ENCODE measurements at regions not wholly inside any gene's neighbourhood (a gene's known extent, or its start where the extent isn't known, plus 50 kb on each side); places are given as distances from the start of the nearest gene placed in this dataset.
"Not testable (repeated sequence)": the region's sequence is repeated elsewhere in the genome, so short reads cannot be mapped to it uniquely, and the experiment has no call there.

DNA sequence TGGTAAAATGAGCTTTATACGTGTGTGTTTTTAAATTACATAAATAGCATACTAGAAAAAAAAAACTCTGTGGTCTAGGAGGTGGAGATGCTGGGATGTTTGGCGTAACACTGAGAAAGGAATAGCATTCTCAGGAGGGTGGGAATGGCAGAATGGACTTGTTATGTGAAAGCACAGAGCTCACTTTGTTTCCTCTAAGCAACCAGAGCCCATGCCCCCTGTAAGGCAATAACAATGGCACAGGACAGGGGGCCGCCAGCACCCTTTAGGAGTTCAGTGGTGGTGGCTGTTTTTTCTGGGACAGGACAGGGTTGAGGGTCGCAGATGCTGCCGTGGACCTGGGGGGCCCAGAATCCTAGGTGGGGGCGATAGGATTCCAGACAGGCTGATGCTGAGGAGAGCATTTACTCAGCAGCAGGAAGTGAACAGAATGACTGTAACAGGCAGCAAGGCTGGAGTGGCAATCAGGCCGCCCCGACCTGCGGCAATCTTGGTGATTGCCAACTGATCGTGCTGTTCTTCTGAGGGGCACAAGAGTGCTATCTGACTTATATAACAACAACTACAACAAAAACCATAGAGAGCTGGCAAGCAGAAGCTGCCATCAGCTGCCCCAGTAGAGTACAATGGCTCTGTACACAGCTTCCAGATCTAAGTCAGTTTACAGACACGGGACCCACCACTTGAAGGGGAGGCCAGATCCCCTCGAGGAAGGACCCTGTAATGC, 160.4 kb downstream of the UACA start:
- no peak for ATAC-seq (ENCODE audit: poor library complexity)
- intact Hi-C loops (cut with DNase I) = no loop called here
- DNase-seq = no peak

DNA sequence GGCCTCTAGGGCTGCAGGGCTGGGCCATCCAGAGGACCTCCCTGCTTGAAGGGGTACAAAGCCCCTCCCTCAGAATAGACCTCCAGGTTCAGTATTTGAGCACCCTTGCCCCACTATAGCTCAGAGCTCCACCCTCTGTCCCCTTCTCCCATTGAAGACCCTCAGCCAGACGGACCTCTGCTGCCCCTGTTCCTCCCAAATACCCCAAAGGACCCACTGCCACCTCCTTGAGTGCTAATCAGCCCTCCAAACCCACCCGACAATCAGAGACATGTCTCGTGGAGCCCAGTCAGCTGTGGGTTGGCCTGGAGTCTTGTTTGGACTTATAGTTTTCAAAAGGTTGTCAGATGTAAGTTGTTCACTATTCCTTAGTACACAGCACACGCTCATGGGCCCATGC, 161.1 kb downstream of the UACA start:
- intact Hi-C loops (cut with DNase I) = no loop called here
- ATAC-seq (ENCODE audit: poor library complexity) = no peak

DNA sequence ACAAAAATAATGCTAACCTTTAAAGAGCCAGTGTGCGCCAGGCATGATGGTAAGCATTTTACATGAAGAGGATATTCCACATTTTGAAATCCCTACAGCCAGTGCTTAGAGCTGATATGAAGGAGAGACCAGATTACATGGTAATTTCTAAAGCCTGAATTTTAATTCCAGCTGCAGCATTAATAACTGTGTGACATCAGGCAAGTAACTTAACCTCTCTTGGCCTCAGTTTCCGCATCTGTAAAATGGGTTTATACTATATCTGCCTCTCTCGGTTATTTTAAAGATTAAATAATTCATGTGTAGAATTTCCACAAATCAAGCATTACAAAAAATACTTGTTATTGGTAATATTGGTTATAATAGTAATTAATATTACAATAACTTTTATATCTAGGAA, 165.4 kb downstream of the UACA start:
- intact Hi-C loops (cut with DNase I) = no loop called here
- DNase-seq (no peak), ATAC-seq (ENCODE audit: poor library complexity) (no peak)

More for the DNA sequence above, 161.1 kb downstream of the UACA start:
- DNase-seq = no peak

- DNase-seq (no peak), ATAC-seq (ENCODE audit: poor library complexity) (no peak)
- intact Hi-C loops (cut with DNase I) = no loop called here
Observed at GRCh38 chr15:70597056-70597603, 166.2 kb downstream of the UACA start.

DNA sequence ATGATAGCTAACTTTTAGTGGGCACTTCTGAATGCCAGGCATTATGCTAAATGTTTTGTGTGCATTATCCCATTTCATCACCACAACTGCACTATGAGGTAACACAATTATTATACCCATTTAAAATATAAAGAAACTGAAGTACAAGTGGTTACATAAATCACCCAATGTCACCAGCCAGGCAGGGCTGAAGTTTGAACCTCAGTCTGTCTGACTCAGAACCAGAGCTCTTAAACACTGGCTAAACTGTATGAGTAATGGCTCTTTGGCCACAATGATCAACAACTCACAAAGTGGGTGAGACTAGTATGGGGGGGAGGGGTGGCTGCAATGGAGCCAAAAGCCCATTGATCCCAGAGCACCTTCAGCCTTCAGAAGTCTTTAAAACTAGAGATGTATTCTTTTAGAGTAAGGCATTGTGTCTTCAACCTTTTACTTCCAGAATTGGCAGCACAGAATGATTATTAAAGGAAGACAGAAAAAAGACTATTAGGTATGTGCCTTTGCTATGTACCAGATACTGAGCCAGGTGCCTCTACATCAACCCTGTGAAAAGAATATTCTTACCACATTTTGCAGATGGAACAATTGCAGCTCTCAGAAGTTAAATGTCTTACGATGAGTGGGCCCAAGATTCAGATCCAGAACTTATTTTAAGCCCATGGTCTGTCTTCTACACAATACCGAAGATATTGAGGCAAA, 166.9 kb downstream of the UACA start:
- DNase-seq (no peak), ATAC-seq (ENCODE audit: poor library complexity) (no peak)
- intact Hi-C loops (cut with DNase I) = no loop called here

- ATAC-seq (ENCODE audit: poor library complexity) (no peak), DNase-seq (no peak)
- intact Hi-C loops (cut with DNase I) = no loop called here
Observed at GRCh38 chr15:70593795-70594194, 169.6 kb downstream of the UACA start.

DNA sequence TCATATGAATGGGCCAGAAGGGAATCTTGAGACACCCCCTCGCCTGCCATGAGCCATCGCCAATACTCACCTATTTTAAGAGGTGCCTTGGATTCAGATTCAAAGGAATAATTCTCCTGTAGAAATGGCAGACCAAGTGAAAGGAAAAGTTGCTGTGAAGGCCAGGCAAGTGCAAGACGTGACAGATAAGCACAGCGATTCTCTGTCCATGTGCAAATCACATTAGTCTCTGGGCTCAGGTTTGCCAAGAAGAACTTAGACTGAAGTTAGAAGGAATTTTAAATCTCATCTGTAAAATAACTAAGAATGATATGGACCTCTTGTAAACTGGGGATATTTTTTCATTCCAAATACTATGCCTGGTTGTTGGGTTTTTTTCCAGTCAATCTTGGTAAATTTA, 173.6 kb downstream of the UACA start:
- ATAC-seq (ENCODE audit: poor library complexity) (no peak), DNase-seq (no peak)
- intact Hi-C loops (cut with DNase I) = no loop called here

DNA sequence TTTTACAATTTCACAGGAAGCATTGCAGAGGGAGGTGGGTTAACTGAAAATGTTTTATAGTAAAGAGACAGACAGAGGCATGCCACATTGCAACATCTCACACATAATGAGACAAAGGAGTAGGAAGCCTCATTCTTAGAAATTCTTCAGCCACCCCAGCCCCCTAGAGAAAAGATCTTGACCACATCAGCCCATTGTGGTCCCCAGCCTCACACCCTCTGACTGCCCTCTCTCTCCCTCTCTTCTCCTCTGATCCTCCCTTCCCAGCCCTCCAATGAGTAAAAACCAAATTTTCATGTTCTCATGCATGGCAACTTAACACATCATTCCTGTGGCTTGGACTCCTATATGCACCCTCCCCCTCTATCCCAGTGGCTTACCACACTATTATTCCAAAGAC, 174.1 kb downstream of the UACA start:
- no peak for ATAC-seq (ENCODE audit: poor library complexity)
- no peak for DNase-seq
- intact Hi-C loops (cut with DNase I) = no loop called here

DNA sequence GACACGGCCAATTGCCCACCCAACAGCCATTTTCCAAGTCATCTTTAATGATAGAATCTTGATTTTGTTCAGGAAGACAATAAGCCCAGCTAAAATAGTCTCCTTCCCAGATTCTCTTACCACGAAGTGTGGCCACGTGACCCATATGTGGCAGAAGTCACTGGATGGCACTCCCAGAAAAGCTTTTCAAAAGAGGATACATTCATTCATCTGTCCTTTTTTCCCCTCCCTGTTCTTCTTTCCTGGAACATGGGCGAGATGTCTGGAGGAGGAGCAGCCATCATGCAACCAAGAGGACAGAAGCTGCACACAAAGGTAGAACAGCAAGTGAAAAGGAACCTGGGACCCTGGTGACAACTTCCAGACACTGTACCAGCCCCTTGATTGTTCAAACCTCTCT, 174.7 kb downstream of the UACA start:
- ATAC-seq (ENCODE audit: poor library complexity) (no peak), DNase-seq (no peak)
- intact Hi-C loops (cut with DNase I) = no loop called here

DNA sequence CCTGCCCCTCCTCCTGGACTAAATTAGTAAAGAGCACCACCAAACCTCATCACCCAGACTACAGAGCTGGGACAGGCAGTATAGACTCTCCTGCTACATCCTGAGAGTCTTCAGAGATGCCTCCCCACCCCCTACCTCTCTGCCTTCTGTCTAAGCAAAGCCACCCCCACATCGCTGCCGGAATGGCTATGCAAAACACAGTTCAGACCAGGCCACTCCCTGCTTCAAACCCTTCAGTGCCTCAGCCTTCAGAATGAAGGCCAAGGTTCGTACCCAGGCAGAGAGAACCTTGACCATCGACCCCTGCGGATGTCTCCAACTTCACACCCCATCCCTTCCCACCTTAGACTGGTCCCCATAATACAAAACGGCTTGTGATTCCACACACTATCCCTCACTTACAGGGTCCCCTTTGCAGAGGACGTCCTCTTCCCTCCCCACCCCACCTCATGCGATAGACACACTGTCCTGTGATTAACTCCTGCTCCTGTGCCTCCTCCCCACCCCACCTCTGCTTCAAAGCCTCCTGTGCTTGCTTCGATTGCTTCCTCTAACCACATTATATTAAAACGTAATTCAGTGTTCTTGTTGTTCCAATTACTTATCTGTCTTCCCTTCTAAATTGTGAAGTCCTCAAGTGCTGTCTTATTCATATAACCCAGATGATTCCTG, 175.3 kb downstream of the UACA start:
- ATAC-seq (ENCODE audit: poor library complexity) (no peak), DNase-seq (no peak)
- intact Hi-C loops (cut with DNase I) = no loop called here

DNA sequence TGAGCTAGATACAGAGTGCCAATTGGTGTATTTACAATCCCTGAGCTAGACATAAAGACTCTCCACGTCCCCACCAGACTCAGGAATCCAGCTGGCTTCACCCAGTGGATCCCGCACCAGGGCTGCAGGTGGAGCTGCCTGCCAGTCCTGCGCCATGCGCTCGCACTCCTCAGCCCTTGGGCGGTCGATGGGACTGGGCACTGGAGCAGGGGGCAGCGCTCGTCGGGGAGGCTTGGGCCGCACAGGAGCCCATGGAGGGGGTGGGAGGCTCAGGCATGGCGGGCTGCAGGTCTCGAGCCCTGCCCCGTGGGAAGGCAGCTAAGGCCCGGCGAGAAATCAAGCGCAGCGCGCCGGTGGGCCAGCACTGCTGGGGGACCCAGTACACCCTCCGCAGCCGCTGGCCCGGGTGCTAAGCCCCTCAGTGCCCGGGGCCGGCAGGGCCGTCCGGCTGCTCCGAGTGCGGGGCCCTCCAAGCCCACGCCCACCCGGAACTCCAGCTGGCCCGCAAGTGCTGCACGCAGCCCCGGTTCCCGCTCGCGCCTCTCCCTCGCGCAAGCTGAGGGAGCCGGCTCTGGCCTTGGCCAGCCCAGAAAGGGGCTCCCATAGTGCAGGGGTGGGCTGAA, 176.2 kb downstream of the UACA start:
- ATAC-seq (ENCODE audit: poor library complexity); intact Hi-C loops (cut with DNase I); DNase-seq: not testable (repeated sequence)

- DNase-seq = no peak
- no peak for ATAC-seq (ENCODE audit: poor library complexity)
- intact Hi-C loops (cut with DNase I) = no loop called here
Observed at GRCh38 chr15:70586241-70586640, 177.1 kb downstream of the UACA start.

DNA sequence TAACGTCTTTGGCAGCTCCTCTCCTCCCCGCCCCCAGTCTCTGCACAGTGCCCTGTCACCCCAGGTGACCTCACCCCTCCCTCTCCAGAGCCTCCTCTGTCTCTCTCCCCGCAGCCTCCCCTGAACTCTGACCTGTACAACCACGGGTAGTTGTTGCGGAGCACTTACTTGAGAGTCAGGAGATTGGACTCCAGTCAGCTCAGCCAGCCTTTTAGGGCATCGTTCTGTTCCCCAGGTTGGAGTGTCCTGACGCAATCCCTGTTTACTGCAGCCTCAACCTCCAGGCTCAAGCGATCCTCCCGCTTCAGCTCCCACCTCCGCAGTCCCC, 177.7 kb downstream of the UACA start:
- no peak for DNase-seq
- intact Hi-C loops (cut with DNase I) = no loop called here
- no peak for ATAC-seq (ENCODE audit: poor library complexity)

GRCh38 chr15:70584838-70585706, 178.3 kb downstream of the UACA start:
- intact Hi-C loops (cut with DNase I) = no loop called here
- ATAC-seq (ENCODE audit: poor library complexity) (peak; percentile 51), DNase-seq (no peak)

DNA sequence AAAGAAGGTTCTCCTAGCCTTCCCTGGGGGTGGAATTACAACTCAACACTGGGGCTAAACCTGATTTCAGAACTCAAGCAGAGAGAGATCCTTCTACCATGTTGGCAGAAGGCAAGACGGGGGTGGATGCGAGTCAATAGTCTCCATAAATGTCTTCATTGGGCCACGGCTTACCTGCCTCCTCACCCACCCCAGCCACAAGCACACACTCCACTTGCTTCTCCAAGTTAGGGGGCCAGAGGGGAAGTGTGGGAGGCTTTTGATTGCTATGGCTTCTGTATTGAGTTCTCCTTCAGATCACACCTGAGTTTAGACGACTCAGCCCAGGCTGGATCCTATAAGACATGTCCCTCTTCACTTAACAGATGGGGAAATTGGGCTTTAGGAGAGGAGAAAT, 178.9 kb downstream of the UACA start:
- DNase-seq (no peak), ATAC-seq (ENCODE audit: poor library complexity) (no peak)
- intact Hi-C loops (cut with DNase I) = no loop called here

- ATAC-seq (ENCODE audit: poor library complexity) = no peak
- DNase-seq = no peak
- intact Hi-C loops (cut with DNase I) = no loop called here
Observed at GRCh38 chr15:70583006-70583405, 180.4 kb downstream of the UACA start.

GRCh38 chr15:70582143-70582945, 181.0 kb downstream of the UACA start:
- peak; percentile 63 for ATAC-seq (ENCODE audit: poor library complexity)
- intact Hi-C loops (cut with DNase I) = no loop called here
- no peak for DNase-seq

GRCh38 chr15:70580958-70581357, 182.4 kb downstream of the UACA start:
- DNase-seq = no peak
- ATAC-seq (ENCODE audit: poor library complexity) = no peak
- intact Hi-C loops (cut with DNase I) = no loop called here

Data from Right ventricle myocardium superior (tissue), 1 donor.